NCI-H146 (cell line): ENCODE measurements at regions not wholly inside any gene's neighbourhood (a gene's known extent, or its start where the extent isn't known, plus 50 kb on each side); places are given as distances from the start of the nearest gene placed in this dataset.

Experiments
- DNase-seq: peaks from one replicate; lab custom pipeline; 2025; lab: John Stamatoyannopoulos, UW

DNA sequence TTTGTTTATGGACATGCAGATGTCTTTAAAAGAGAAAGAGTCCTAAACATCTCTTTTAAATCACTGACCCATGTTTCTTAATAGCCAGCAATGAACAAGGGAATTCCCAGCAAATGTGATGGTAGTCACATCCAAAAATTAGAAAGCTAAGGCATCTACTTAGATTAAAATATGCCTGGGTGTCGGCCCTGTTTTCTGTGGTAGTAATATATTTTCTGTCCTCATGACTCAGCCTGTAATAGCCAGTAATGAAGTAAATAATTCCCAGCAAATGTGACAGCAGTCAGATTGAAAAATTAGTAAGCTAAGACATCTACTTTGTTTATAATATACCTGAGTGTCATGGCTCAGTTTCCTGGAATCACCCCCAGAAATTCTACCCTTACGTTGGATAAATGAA is 60.6 kb upstream of the MYRIP start:
- no peak for DNase-seq

DNA sequence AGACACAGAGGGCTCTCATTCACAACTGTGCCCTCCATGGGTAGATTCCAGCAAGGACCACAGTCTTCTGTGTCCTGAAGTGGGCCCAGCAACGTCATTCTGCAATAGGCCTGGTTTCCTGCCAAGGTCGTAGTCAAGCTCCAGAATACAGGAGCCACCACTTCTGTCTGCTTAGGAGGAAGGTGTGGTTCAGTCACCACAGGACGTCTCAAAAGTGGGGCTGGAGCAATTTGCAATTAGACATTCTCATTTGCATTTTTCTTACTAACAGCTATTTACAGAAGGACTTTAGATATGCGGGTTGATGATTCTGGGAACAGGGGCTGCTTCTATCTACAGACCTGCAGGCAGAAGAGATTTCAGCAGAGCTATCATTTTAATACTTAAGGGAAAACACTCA is 58.7 kb upstream of the MYRIP start:
- DNase-seq, result no peak

DNA sequence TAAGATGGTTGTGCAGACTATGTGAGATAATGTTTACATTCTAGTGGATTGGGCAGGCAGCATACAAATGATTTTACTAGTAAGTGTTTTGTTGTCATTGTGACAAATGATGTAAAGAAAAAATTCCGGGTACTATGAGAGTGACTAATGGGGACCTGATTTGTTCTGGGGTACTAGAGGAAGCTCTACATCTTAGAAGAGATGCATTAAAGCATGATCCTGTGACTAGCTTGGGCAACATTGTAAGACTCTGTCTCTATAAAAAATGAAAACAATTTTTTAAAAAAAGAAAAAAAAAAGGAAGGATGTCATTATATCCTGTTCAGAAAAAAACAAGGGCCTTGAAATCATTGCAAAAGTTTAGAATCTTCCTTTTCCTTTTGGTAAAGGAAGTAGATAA is 58.1 kb upstream of the MYRIP start:
- no peak for DNase-seq

DNA sequence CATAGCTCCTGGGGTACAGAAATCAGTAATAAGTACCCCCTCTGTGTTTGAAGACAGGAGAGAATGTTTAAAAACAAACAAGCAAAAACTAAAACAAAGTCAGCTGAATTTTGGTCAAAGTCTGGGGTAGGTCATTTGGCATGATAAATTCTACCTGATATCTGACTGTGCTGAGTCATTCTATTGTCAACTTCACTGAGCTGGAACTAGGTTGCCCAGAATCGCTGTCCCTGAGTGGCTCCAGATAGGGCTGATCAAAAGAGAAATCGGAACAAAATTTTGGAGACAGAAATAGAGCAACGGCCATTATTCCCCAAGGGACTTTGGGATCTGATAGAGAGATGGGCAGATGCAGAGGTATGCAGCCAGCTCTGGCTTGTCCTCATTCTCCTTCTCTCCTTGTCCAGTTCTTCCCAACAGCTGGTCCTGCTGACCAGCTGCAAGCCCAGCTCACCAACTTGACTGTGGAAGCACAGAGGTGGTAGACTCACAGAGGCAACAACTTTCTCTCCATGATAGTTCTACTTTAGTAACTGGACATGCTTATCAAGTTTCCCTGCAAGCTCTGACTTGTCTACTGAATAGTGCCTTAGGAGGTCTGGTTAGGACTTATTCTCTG is 57.3 kb upstream of the MYRIP start:
- DNase-seq, result no peak

DNA sequence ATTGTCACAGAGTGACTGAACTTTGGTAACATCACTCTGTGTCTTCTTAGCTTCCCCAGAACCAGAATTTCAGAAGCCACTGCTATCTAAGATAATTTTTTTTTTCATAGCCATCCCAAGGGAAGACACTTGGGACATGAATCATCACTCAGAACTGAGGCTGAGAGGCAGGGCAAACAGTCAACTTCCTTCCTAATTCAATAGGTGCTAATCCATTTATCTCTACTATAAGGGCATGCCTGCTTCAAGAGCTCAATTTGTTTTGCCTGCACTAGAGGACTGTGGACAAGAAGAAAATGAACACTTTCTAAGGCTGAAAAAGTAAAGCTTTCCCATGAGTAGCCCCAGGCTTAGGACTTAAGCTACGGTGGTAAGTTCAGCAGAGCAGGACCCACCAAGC is 56.7 kb upstream of the MYRIP start:
- no peak for DNase-seq

DNA sequence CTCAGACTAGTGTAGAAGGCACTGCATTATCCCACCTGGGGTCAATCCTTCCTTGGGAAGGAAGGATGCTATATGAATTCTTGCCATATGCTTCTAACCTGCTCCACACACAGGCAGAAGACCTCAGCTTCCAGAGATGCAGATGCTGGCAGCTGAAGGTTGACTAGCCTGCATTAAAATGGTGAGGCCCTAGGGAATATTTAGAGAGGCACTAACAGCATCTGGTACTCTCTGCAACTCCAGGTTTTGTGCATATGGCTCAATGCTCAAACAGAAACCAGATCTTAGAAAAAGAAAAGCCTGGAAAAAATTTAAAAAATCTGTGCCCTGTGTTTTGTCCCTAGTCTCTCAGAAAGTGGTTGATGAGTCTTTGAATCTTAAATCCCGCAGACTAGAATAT is 56.0 kb upstream of the MYRIP start:
- no peak for DNase-seq

DNA sequence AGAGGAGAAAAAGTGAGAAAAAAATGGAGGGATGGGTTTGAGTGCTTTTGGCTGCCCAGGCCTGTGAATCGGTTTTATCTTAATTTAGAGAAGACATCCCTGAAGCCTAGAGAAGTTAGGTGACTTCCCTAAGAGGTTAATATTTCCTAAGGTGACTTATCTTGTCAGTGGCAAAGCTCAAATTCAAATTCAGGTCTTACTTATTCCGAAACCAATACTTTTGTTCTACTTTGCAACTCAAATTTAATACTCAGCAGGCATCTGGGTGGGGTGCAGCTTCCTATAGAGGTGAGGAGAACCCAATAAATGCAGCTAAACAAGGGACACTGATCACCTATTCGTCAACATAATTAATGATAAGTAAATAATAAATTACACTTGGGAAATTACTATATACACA is 54.9 kb upstream of the MYRIP start:
- no peak for DNase-seq

DNA sequence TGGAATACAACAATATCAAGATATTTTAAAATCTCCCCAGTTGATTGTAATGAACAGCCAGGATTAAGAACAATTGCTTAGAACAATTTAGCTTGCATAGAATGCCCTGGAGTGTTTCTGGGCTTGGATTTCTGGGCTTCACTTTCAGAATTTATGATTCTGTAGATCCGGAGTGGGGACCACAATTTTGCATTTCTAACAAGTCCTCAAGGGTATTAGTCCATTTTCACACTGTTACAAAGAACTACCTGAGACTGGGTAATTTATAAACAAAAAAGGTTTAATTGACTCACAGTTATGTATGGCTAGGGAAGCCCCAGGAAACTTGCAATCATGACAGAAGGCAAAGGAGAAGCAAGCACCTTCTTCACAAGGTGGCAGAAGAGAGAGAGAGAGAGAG is 54.3 kb upstream of the MYRIP start:
- DNase-seq, result no peak

DNA sequence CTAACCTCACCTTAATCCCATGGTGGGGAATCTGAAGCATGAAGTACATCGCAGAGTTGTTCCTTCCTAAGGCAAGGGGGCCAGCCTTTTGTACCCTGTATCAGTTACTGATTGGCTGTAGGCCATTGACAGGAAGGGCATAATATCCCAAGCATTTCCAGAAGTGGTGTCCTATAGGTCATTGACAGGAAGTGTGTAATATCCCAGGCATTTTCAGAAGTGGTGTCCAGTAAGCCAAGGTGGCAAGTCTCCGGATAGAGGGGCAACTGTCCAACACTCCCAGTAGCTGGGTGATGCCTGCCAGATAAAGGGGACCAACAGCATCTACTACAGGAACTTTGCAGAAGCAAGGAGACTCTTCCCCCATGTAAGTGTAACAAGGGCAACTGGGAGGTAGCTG is 52.1 kb upstream of the MYRIP start:
- no peak for DNase-seq
